ENCODE measurements at regions not wholly inside any gene's neighbourhood (a gene's known extent, or its start where the extent isn't known, plus 50 kb on each side); places are given as distances from the start of the nearest gene placed in this dataset.

- TF ChIP-seq SP1 (IDR thresholded peaks at IDR 0.05) (no peak), MAX (IDR thresholded peaks at IDR 0.05) (no peak), CTCF (IDR thresholded peaks at IDR 0.05; ENCODE audit: low read depth, low read length, missing input control) (no peak), EGR1 (IDR thresholded peaks at IDR 0.05; ENCODE audit: low read depth in 2 of 2) (no peak), GABPA (IDR thresholded peaks at IDR 0.05 in 1 of 2, conservative IDR thresholded peaks at IDR 0.05 in 1 of 2) (no peak), REST (IDR thresholded peaks at IDR 0.05) (no peak)
These were observed 660.8 kb downstream of the TMEM121 start for GRCh38 chr14:106187216-106187615.
